ENCODE measurements at regions not wholly inside any gene's neighbourhood (a gene's known extent, or its start where the extent isn't known, plus 50 kb on each side); places are given as distances from the start of the nearest gene placed in this dataset.

GRCh38 chr12:69003991-69004390, 71.0 kb upstream of the CPM start:
- Histone ChIP-seq H3K9me2 (replicated peaks; ENCODE audit: control insufficient read depth, low read length) (no peaks in the 10 kb centered on the region), H4K20me1 (ENCODE audit: control insufficient read depth, insufficient read depth, low read depth, low read length) (no peaks in the 10 kb centered on the region), H3K36me3 (ENCODE audit: control insufficient read depth, low read length) (no peaks in the 10 kb centered on the region), H3K79me2 (ENCODE audit: control insufficient read depth, low read length) (no peaks in the 10 kb centered on the region), H3K4me2 (ENCODE audit: low read length) (no peak overlapping the region), H3K4me1 (ENCODE audit: control insufficient read depth, low read length) (no peaks in the 10 kb centered on the region), H3K4me3 (ENCODE audit: low read length) (no peak overlapping the region), H3F3A (ENCODE audit: control insufficient read depth, insufficient read depth) (no peaks in the 10 kb centered on the region), H3K9me3 (ENCODE audit: control insufficient read depth, insufficient read depth, low read length) (peaks cover 2% of the 10 kb centered on the region; the same call in 1 of the 2 replicates), H3K27ac (ENCODE audit: low read depth, low read length) (no peak overlapping the region), H3K27me3 (ENCODE audit: control insufficient read depth, low read length) (no peaks in the 10 kb centered on the region)
- no peak for TF ChIP-seq EZH2phosphoT487 (IDR thresholded peaks at IDR 0.05; ENCODE audit: borderline replicate concordance, low read length)

DNA sequence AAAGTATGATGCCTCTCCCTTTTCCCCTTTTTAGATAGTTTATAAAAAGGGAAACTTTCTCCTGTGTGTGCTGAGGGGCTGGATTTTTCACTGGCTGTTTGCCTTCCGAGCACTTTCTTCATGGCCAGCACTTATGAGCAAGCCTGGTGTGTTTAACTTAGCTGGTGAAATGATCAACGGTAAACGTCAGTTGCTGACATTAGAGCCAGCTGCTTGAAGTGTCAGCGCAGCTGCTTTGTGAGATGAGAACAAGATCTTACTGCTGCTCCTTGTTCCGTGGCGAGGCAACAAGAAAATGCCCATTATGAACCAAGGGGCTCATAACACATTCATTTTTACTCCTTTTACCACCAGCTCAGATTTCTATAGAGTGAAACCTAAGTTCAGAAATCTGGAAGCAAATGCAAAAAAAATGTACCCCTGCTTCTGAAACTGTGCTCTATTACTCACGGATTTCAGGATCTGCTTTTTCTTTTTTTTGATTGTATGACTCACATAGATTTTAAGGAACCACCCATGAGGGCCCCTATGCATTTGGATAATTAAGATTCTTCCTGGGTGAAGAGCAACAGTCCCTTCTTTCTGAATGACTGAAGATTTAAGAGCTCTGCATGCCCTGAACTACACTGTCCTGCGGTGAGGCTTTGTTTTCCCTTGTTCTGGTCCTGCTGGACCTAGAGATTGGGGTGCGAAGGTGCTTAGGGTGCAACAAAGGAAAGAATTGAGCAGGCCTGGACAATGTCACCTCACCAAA, 74.3 kb upstream of the CPM start:
- Histone ChIP-seq H3K36me3 (ENCODE audit: control insufficient read depth, low read length) (no peaks in the 10 kb centered on the region), H4K20me1 (ENCODE audit: control insufficient read depth, insufficient read depth, low read depth, low read length) (no peaks in the 10 kb centered on the region), H3K4me1 (ENCODE audit: control insufficient read depth, low read length) (no peaks in the 10 kb centered on the region), H3K4me3 (ENCODE audit: low read length) (no peak overlapping the region), H3K79me2 (ENCODE audit: control insufficient read depth, low read length) (no peaks in the 10 kb centered on the region), H3F3A (ENCODE audit: control insufficient read depth, insufficient read depth) (no peaks in the 10 kb centered on the region), H3K4me2 (ENCODE audit: low read length) (no peak overlapping the region), H3K27me3 (ENCODE audit: control insufficient read depth, low read length) (no peaks in the 10 kb centered on the region), H3K27ac (ENCODE audit: low read depth, low read length) (no peak overlapping the region), H3K9me3 (ENCODE audit: control insufficient read depth, insufficient read depth, low read length) (no peaks in the 10 kb centered on the region), H3K9me2 (replicated peaks; ENCODE audit: control insufficient read depth, low read length) (no peaks in the 10 kb centered on the region)
- TF ChIP-seq, protein P1, sequence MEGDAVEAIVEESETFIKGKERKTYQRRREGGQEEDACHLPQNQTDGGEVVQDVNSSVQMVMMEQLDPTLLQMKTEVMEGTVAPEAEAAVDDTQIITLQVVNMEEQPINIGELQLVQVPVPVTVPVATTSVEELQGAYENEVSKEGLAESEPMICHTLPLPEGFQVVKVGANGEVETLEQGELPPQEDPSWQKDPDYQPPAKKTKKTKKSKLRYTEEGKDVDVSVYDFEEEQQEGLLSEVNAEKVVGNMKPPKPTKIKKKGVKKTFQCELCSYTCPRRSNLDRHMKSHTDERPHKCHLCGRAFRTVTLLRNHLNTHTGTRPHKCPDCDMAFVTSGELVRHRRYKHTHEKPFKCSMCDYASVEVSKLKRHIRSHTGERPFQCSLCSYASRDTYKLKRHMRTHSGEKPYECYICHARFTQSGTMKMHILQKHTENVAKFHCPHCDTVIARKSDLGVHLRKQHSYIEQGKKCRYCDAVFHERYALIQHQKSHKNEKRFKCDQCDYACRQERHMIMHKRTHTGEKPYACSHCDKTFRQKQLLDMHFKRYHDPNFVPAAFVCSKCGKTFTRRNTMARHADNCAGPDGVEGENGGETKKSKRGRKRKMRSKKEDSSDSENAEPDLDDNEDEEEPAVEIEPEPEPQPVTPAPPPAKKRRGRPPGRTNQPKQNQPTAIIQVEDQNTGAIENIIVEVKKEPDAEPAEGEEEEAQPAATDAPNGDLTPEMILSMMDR (IDR thresholded peaks at IDR 0.05; ENCODE audit: low read depth, low read length, poor library complexity, severe bottlenecking), result no peak
- no peak for TF ChIP-seq EZH2phosphoT487 (IDR thresholded peaks at IDR 0.05; ENCODE audit: borderline replicate concordance, low read length)

- no peaks in the 10 kb centered on the region for H4K20me1 ChIP-seq (ENCODE audit: control insufficient read depth, insufficient read depth, low read depth, low read length)
- H3K4me3 ChIP-seq (ENCODE audit: low read length), result no peak overlapping the region
- no peaks in the 10 kb centered on the region for H3F3A ChIP-seq (ENCODE audit: control insufficient read depth, insufficient read depth)
- H3K27me3 ChIP-seq (ENCODE audit: control insufficient read depth, low read length), result no peaks in the 10 kb centered on the region
- H3K79me2 ChIP-seq (ENCODE audit: control insufficient read depth, low read length), result no peaks in the 10 kb centered on the region
- H3K9me3 ChIP-seq (ENCODE audit: control insufficient read depth, insufficient read depth, low read length), result no peaks in the 10 kb centered on the region
- no peaks in the 10 kb centered on the region for H3K36me3 ChIP-seq (ENCODE audit: control insufficient read depth, low read length)
- no peaks in the 10 kb centered on the region for H3K9me2 ChIP-seq (replicated peaks; ENCODE audit: control insufficient read depth, low read length)
- H3K4me1 ChIP-seq (ENCODE audit: control insufficient read depth, low read length), result no peaks in the 10 kb centered on the region
- H3K27ac ChIP-seq (ENCODE audit: low read depth, low read length), result no peak overlapping the region
- H3K4me2 ChIP-seq (ENCODE audit: low read length), result no peak overlapping the region
- TF ChIP-seq, protein P1 (IDR thresholded peaks at IDR 0.05; ENCODE audit: low read depth, low read length, poor library complexity, severe bottlenecking), result no peak
- no peak for TF ChIP-seq EZH2phosphoT487 (IDR thresholded peaks at IDR 0.05; ENCODE audit: borderline replicate concordance, low read length)
Observed at GRCh38 chr12:69007855-69008351, 74.9 kb upstream of the CPM start.

DNA sequence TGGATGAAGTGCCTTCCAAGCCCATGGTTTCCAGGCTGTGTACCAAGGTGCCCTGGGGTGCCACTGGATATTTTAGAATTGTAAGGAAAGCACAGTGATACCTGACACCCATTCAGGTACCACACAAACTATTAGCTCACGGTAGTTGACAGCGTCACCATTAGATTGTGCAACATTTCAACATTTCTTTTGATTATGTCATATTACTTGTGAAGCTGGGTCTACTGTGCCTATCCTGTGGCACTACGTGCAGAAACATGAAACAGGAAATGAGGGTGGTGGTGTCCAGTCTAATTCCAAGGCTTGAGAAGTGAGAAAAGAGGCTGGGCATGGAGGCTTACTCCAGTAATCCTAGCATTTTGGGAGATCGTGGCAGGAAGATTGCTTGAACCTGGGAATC, 75.5 kb upstream of the CPM start:
- Histone ChIP-seq H3K27ac (ENCODE audit: low read depth, low read length) (no peak overlapping the region), H3K27me3 (ENCODE audit: control insufficient read depth, low read length) (no peaks in the 10 kb centered on the region), H3K36me3 (ENCODE audit: control insufficient read depth, low read length) (no peaks in the 10 kb centered on the region), H3K9me3 (ENCODE audit: control insufficient read depth, insufficient read depth, low read length) (no peaks in the 10 kb centered on the region), H4K20me1 (ENCODE audit: control insufficient read depth, insufficient read depth, low read depth, low read length) (no peaks in the 10 kb centered on the region), H3K4me1 (ENCODE audit: control insufficient read depth, low read length) (no peaks in the 10 kb centered on the region), H3F3A (ENCODE audit: control insufficient read depth, insufficient read depth) (no peaks in the 10 kb centered on the region), H3K4me3 (ENCODE audit: low read length) (no peak overlapping the region), H3K4me2 (ENCODE audit: low read length) (no peak overlapping the region), H3K79me2 (ENCODE audit: control insufficient read depth, low read length) (no peaks in the 10 kb centered on the region), H3K9me2 (replicated peaks; ENCODE audit: control insufficient read depth, low read length) (no peaks in the 10 kb centered on the region)
- TF ChIP-seq EZH2phosphoT487 (IDR thresholded peaks at IDR 0.05; ENCODE audit: borderline replicate concordance, low read length), result no peak
- TF ChIP-seq, protein P1 (IDR thresholded peaks at IDR 0.05; ENCODE audit: low read depth, low read length, poor library complexity, severe bottlenecking), result no peak

Data from DOHH2 (cell line).